ENCODE measurements at regions not wholly inside any gene's neighbourhood (a gene's known extent, or its start where the extent isn't known, plus 50 kb on each side); places are given as distances from the start of the nearest gene placed in this dataset.

DNA sequence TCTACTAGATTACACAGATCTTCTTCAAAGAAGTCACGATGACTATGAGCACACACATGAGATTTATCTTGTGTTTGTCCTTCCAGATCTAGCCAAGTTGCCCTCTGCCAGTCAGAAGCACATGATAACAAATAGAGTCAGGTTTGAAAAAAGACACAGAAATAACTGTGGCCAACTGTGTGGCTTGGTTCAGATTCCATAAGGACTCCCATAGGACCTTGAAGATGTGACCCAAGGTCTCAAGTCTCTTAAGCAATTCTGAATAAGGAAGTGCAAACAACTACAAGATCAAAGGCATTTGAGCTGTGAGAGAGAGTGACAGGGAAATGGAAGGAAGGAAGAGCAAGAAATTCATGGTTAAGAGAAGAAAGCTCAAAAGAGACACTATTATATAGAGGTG, 194.0 kb downstream of the PLPP3 start:
- TF ChIP-seq, protein P1, sequence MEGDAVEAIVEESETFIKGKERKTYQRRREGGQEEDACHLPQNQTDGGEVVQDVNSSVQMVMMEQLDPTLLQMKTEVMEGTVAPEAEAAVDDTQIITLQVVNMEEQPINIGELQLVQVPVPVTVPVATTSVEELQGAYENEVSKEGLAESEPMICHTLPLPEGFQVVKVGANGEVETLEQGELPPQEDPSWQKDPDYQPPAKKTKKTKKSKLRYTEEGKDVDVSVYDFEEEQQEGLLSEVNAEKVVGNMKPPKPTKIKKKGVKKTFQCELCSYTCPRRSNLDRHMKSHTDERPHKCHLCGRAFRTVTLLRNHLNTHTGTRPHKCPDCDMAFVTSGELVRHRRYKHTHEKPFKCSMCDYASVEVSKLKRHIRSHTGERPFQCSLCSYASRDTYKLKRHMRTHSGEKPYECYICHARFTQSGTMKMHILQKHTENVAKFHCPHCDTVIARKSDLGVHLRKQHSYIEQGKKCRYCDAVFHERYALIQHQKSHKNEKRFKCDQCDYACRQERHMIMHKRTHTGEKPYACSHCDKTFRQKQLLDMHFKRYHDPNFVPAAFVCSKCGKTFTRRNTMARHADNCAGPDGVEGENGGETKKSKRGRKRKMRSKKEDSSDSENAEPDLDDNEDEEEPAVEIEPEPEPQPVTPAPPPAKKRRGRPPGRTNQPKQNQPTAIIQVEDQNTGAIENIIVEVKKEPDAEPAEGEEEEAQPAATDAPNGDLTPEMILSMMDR (IDR thresholded peaks at IDR 0.05; ENCODE audit: low read length) = no peak
- no peak overlapping the region for H3K27ac ChIP-seq (ENCODE audit: low read depth, low read length, poor library complexity, severe bottlenecking)
- H3K36me3 ChIP-seq (ENCODE audit: insufficient read depth, low read length) = no peaks in the 10 kb centered on the region

DNA sequence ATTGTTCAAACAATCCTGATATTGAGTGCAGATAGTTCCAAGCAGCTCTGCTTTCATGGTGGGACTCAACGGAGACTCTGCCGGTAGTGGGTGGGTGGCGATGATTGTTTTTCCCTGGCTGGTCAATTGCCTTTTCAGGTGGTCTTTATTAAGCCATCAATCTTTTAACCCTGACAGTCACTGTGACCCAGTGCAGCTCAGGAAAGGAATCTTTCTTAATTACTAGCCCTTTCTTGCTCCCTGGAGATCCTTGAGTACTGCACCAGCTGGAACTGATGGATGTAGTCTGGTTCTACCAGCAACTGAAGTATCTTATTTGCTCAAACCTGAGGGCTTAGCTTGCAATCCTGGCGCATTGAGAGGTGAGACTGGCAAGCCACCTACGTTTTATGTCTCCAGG, 196.4 kb downstream of the PLPP3 start:
- TF ChIP-seq, protein P1 (IDR thresholded peaks at IDR 0.05; ENCODE audit: low read length) = no peak
- TF ChIP-seq EZH2 (IDR thresholded peaks at IDR 0.05; ENCODE audit: borderline replicate concordance, low read length) = no peak

More for the DNA sequence above, 194.0 kb downstream of the PLPP3 start:
- H3K4me2 ChIP-seq (ENCODE audit: low read length) = no peak overlapping the region
- H3K79me2 ChIP-seq (ENCODE audit: insufficient read depth, low read length) = no peaks in the 10 kb centered on the region
- H3K9ac ChIP-seq (ENCODE audit: low read length) = no peak overlapping the region
- no peak overlapping the region for H2AFZ ChIP-seq (ENCODE audit: low read length)
- no peak overlapping the region for H3K4me3 ChIP-seq (ENCODE audit: low read depth, low read length, poor library complexity, severe bottlenecking)
- H3K9me3 ChIP-seq (ENCODE audit: low read length) = no peaks in the 10 kb centered on the region
- H3F3A ChIP-seq (ENCODE audit: insufficient read depth, low read length) = no peaks in the 10 kb centered on the region
- no peaks in the 10 kb centered on the region for H3K9me2 ChIP-seq (ENCODE audit: low read depth, low read length)
- no peaks in the 10 kb centered on the region for H4K20me1 ChIP-seq (ENCODE audit: insufficient read depth, low read length)
- H3K4me1 ChIP-seq (ENCODE audit: insufficient read depth, low read length, severe bottlenecking) = no peaks in the 10 kb centered on the region
- no peaks in the 10 kb centered on the region for H3K27me3 ChIP-seq (ENCODE audit: insufficient read depth, low read length)

DNA sequence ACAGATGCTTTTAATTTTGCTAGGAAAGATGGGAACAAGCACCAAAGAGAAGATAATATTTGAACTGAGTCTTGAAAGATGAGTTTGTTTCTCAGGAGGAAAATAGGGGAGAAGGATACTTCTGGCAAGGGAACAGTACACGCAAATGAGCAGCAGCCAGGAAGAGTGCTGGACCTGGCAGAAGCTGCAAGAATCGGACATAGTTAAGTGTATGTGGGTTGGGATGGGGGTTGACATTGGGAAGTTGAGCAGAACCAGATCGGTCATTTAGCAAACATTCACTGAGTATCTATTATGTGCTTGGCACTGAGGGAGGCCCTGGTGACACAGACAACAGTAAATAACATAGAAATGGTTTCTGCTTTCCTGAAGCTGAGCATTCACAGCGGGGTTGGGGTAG, 198.8 kb downstream of the PLPP3 start:
- H3K79me2 ChIP-seq (ENCODE audit: insufficient read depth, low read length) = no peaks in the 10 kb centered on the region
- no peaks in the 10 kb centered on the region for H3F3A ChIP-seq (ENCODE audit: insufficient read depth, low read length)
- H2AFZ ChIP-seq (ENCODE audit: low read length) = no peak overlapping the region
- no peaks in the 10 kb centered on the region for H4K20me1 ChIP-seq (ENCODE audit: insufficient read depth, low read length)
- H3K9me3 ChIP-seq (ENCODE audit: low read length) = no peaks in the 10 kb centered on the region
- no peak overlapping the region for H3K4me2 ChIP-seq (ENCODE audit: low read length)
- no peaks in the 10 kb centered on the region for H3K36me3 ChIP-seq (ENCODE audit: insufficient read depth, low read length)
- H3K9ac ChIP-seq (ENCODE audit: low read length) = no peak overlapping the region
- H3K9me2 ChIP-seq (ENCODE audit: low read depth, low read length) = no peaks in the 10 kb centered on the region
- H3K27ac ChIP-seq (ENCODE audit: low read depth, low read length, poor library complexity, severe bottlenecking) = no peak overlapping the region
- TF ChIP-seq, protein P1 (IDR thresholded peaks at IDR 0.05; ENCODE audit: low read length) = no peak
- TF ChIP-seq EZH2 (IDR thresholded peaks at IDR 0.05; ENCODE audit: borderline replicate concordance, low read length) = no peak
- no peak overlapping the region for H3K4me3 ChIP-seq (ENCODE audit: low read depth, low read length, poor library complexity, severe bottlenecking)
- no peaks in the 10 kb centered on the region for H3K27me3 ChIP-seq (ENCODE audit: insufficient read depth, low read length)
- H3K4me1 ChIP-seq (ENCODE audit: insufficient read depth, low read length, severe bottlenecking) = no peaks in the 10 kb centered on the region

More for the DNA sequence above, 196.4 kb downstream of the PLPP3 start:
- no peak overlapping the region for H3K4me2 ChIP-seq (ENCODE audit: low read length)
- H3K4me1 ChIP-seq (ENCODE audit: insufficient read depth, low read length, severe bottlenecking) = no peaks in the 10 kb centered on the region
- no peaks in the 10 kb centered on the region for H3K36me3 ChIP-seq (ENCODE audit: insufficient read depth, low read length)
- H3K9ac ChIP-seq (ENCODE audit: low read length) = no peak overlapping the region
- no peaks in the 10 kb centered on the region for H4K20me1 ChIP-seq (ENCODE audit: insufficient read depth, low read length)
- no peaks in the 10 kb centered on the region for H3K9me2 ChIP-seq (ENCODE audit: low read depth, low read length)
- H3F3A ChIP-seq (ENCODE audit: insufficient read depth, low read length) = no peaks in the 10 kb centered on the region
- H3K27ac ChIP-seq (ENCODE audit: low read depth, low read length, poor library complexity, severe bottlenecking) = no peak overlapping the region
- no peak overlapping the region for H2AFZ ChIP-seq (ENCODE audit: low read length)
- no peaks in the 10 kb centered on the region for H3K27me3 ChIP-seq (ENCODE audit: insufficient read depth, low read length)
- H3K9me3 ChIP-seq (ENCODE audit: low read length) = no peaks in the 10 kb centered on the region
- no peak overlapping the region for H3K4me3 ChIP-seq (ENCODE audit: low read depth, low read length, poor library complexity, severe bottlenecking)
- H3K79me2 ChIP-seq (ENCODE audit: insufficient read depth, low read length) = no peaks in the 10 kb centered on the region
